SKM-1 treated with dmso at 0.1 percent for 144 hours (cell line): ENCODE measurements at regions not wholly inside any gene's neighbourhood (a gene's known extent, or its start where the extent isn't known, plus 50 kb on each side); places are given as distances from the start of the nearest gene placed in this dataset.
A peak's percentile ranks its signal among the peaks of the same experiment; 100 is the strongest.
"Not testable (repeated sequence)": the region's sequence is repeated elsewhere in the genome, so short reads cannot be mapped to it uniquely, and the experiment has no call there.

Experiments
- DNase-seq: peaks from one replicate; lab custom pipeline; 2025; ENCODE audit not compliant: unreplicated experiment; lab: John Stamatoyannopoulos, UW

- no peak for DNase-seq
These were observed 187.2 kb upstream of the SPRY1 start for GRCh38 chr4:123209436-123209835.

- DNase-seq = no peak
These were observed 181.1 kb upstream of the SPRY1 start for GRCh38 chr4:123215536-123215935.

- no peak for DNase-seq
These were observed 180.1 kb upstream of the SPRY1 start for GRCh38 chr4:123216543-123216942.

- DNase-seq = no peak
These were observed 179.6 kb upstream of the SPRY1 start for GRCh38 chr4:123216946-123217345.

- no peak for DNase-seq
These were observed 178.9 kb upstream of the SPRY1 start for GRCh38 chr4:123217664-123218063.

GRCh38 chr4:123218981-123219380 lies 177.6 kb upstream of the SPRY1 start:
- DNase-seq = no peak

- no peak for DNase-seq
These were observed 167.3 kb upstream of the SPRY1 start for GRCh38 chr4:123229286-123229685.

GRCh38 chr4:123230061-123230460 lies 166.5 kb upstream of the SPRY1 start:
- DNase-seq = no peak

- peak; percentile 53 for DNase-seq
These were observed 164.2 kb upstream of the SPRY1 start for GRCh38 chr4:123232439-123232838.

- peak; percentile 49 for DNase-seq
These were observed 163.3 kb upstream of the SPRY1 start for GRCh38 chr4:123233136-123233768.

- DNase-seq = no peak
These were observed 161.6 kb upstream of the SPRY1 start for GRCh38 chr4:123234955-123235354.

- DNase-seq = no peak
These were observed 161.2 kb upstream of the SPRY1 start for GRCh38 chr4:123235431-123235830.

GRCh38 chr4:123236606-123237005 lies 160.0 kb upstream of the SPRY1 start:
- DNase-seq = no peak

GRCh38 chr4:123240286-123240685 lies 156.3 kb upstream of the SPRY1 start:
- DNase-seq = peak; percentile 47

- DNase-seq = not testable (repeated sequence)
These were observed 153.4 kb upstream of the SPRY1 start for GRCh38 chr4:123243220-123243619.

GRCh38 chr4:123244137-123244536 lies 152.5 kb upstream of the SPRY1 start:
- no peak for DNase-seq

- DNase-seq = no peak
These were observed 150.5 kb upstream of the SPRY1 start for GRCh38 chr4:123246085-123246484.

- no peak for DNase-seq
These were observed 148.4 kb upstream of the SPRY1 start for GRCh38 chr4:123248085-123248659.

- DNase-seq = no peak
These were observed 146.8 kb upstream of the SPRY1 start for GRCh38 chr4:123249821-123250220.

GRCh38 chr4:123250843-123251242 lies 145.8 kb upstream of the SPRY1 start:
- DNase-seq = no peak

GRCh38 chr4:123255971-123256370 lies 140.6 kb upstream of the SPRY1 start:
- no peak for DNase-seq

- no peak for DNase-seq
These were observed 139.7 kb upstream of the SPRY1 start for GRCh38 chr4:123256901-123257300.

- no peak for DNase-seq
These were observed 139.0 kb upstream of the SPRY1 start for GRCh38 chr4:123257591-123257990.
